Transverse colon (tissue), 4 donors: ENCODE measurements at regions not wholly inside any gene's neighbourhood (a gene's known extent, or its start where the extent isn't known, plus 50 kb on each side); places are given as distances from the start of the nearest gene placed in this dataset.

Experiments used
- DNase-seq: peaks from one replicate; pipeline ENCODE4 v3.0.0-alpha.2; 2019
- H3K27ac ChIP-seq, 4 donors: fragments of 200-600 bp; sonication (generic); 2 replicates each; pipeline ENCODE4 v1.5.1; 2016 to 2018; ENCODE audit warnings: inconsistent platforms in 4 of 4
- H3K27me3 ChIP-seq: fragments of 200-600 bp; sonication (generic); 2 replicates; pipeline ENCODE4 v1.5.1; 2017; ENCODE audit warnings: inconsistent platforms
- H3K36me3 ChIP-seq, 4 donors: fragments of 200-600 bp; sonication (generic); 2 replicates each; pipeline ENCODE4 v1.5.1; 2017 to 2019; ENCODE audit warnings: inconsistent platforms in 4 of 4
- H3K4me1 ChIP-seq, 4 donors: fragments of 200-600 bp; sonication (generic); 2 replicates each; pipeline ENCODE4 v1.5.1; 2017 to 2020; ENCODE audit warnings: inconsistent platforms in 4 of 4
- H3K4me3 ChIP-seq, 4 donors: fragments of 200-600 bp; sonication (generic); 1 replicate in 1 of 4; 2 replicates in 3 of 4; pipeline versions ENCODE4 v1.5.1 to v1.6.1; 2017 to 2019; ENCODE audit warnings: inconsistent platforms in 4 of 4
- H3K9me3 ChIP-seq, 2 donors: fragments of 200-600 bp; sonication (generic); 2 replicates each; pipeline ENCODE4 v1.5.1; 2017 to 2019; ENCODE audit warnings: inconsistent platforms in 2 of 2
- CTCF ChIP-seq, 5 experiments: fragments of 200-600 bp in 3 of 5; fragments of 450-650 bp in 2 of 5; sonication (generic) in 3 of 5; IDR thresholded peaks; 1 replicate in 2 of 5; 2 replicates in 3 of 5; pipeline ENCODE4 v1.5.1; 2016 to 2017; ENCODE audit warnings: antibody characterized with exemption in 5 of 5, inconsistent platforms in 3 of 5, mild to moderate bottlenecking in 2 of 5, moderate library complexity in 1 of 5
- EP300 ChIP-seq: sonication (generic); formaldehyde crosslinking; IDR thresholded peaks from one replicate; pipeline ENCODE4 v1.6.1; 2017; ENCODE audit warnings: antibody characterized with exemption, low read depth
- POLR2A ChIP-seq: fragments of 450-650 bp; IDR thresholded peaks from one replicate; pipeline ENCODE4 v1.6.1; 2016; ENCODE audit warnings: antibody characterized with exemption, mild to moderate bottlenecking, moderate library complexity
- POLR2AphosphoS5 ChIP-seq, 3 donors: sonication (generic); formaldehyde crosslinking; IDR thresholded peaks; one replicate each; pipeline ENCODE4 v1.6.1; 2016; ENCODE audit warnings: antibody characterized with exemption in 3 of 3
- WGBS, 2 donors: methylation state at CpG; one replicate each; pipeline ENCODE4 v1.1.5; 2018; ENCODE audit warnings: low coverage in 1 of 2; 5-methylcytosine and 5-hydroxymethylcytosine counted together
- in situ Hi-C, 4 donors: fragments of 200-750 bp; cut with MboI; loops; one replicate each; pipeline versions ENCODE4 v1.15.0 to v1.15.1; 2017; ENCODE audit warnings: low sequenced_read_pairs in 3 of 4, low pct_ligation_motif_present in 1 of 4, low pct_unique_long_range_greater_than_20kb in 1 of 4
- intact Hi-C: fragments of 100-400 bp; cut with DNase I; formaldehyde crosslinking; loops from one replicate; pipeline ENCODE4 v1.15.1; 2023; ENCODE audit warnings: low total_unique reads

DNA sequence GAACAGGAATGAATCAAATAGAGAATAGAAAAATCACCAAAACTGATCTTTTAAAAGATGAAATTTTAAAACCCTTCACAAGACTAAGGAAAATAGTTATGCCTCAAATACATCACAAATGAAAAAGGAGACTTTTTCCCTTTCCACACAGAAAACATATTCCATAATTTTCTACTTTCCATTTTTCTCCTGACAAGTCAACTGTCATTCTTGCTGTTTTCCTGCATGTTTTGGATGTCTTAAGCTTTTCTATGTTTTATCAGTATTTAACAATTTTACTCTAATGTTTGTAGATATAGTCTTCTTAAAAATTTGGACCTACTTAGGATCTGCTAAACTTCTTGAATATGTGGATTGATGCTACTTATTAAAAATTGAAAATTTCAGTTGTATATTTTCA is 810.8 kb downstream of the OLFM4 start:
- DNase-seq, result no peak
- TF ChIP-seq EP300 (no peak), CTCF (IDR thresholded peaks at IDR 0.05) (no peak), POLR2A (no peak), POLR2AphosphoS5 (IDR thresholded peaks at IDR 0.05) (no peak)
- Histone ChIP-seq H3K4me1 (no peaks in the 10 kb centered on the region), H3K27me3 (no peaks in the 10 kb centered on the region), H3K4me3 (no peak overlapping the region), H3K36me3 (no peaks in the 10 kb centered on the region), H3K9me3 (peaks cover 0 to 13% of the 10 kb centered on the region in 2 donors), H3K27ac (no peak overlapping the region)
- intact Hi-C loops (no loop called here), in situ Hi-C loops (no loop called here)

DNA sequence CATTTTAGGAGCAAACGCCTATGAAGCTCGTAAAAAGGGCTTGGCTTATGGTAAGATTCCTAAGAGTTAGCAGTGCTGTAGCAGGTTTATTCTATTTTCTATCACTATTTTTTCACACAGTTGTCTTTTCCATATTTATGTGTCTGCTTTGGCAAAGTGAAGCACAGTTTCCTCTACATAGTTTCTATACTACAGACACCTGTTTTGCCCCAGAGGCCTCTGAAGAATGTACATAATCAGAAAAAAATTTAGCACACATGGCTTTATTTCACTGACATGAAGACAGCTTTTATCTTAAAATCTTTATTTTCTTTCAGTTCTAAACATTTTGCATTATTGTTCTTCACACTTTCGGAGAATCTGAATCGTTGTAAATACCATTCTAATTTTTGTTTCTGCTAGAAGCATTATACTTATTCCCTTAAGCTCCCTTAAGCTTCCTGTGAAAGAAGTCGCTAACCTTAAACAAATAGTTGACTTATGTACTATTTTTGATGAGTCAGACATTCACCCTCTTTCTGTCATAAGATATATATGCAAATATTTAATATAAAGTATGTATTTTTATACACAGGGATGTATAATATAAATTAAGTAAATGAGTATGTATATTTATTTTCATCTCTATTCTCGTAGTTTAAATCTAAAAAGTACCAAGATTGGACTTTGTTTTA is 816.0 kb downstream of the OLFM4 start:
- H3K27me3 ChIP-seq, result no peaks in the 10 kb centered on the region
- H3K9me3 ChIP-seq, result peaks cover 0 to 7% of the 10 kb centered on the region in 2 donors
- no peak overlapping the region for H3K27ac ChIP-seq
- no peaks in the 10 kb centered on the region for H3K36me3 ChIP-seq
- TF ChIP-seq POLR2A, result no peak
- no peak for TF ChIP-seq POLR2AphosphoS5 (IDR thresholded peaks at IDR 0.05)
- TF ChIP-seq CTCF (IDR thresholded peaks at IDR 0.05), result no peak
- TF ChIP-seq EP300, result no peak
- intact Hi-C loops (no loop called here), in situ Hi-C loops (no loop called here)
- H3K4me1 ChIP-seq, result no peaks in the 10 kb centered on the region
- H3K4me3 ChIP-seq, result no peak overlapping the region
- no peak for DNase-seq
- WGBS, 2 donors, result 31 to 51% methylated on average over 6 of the region's 6 CpGs

DNA sequence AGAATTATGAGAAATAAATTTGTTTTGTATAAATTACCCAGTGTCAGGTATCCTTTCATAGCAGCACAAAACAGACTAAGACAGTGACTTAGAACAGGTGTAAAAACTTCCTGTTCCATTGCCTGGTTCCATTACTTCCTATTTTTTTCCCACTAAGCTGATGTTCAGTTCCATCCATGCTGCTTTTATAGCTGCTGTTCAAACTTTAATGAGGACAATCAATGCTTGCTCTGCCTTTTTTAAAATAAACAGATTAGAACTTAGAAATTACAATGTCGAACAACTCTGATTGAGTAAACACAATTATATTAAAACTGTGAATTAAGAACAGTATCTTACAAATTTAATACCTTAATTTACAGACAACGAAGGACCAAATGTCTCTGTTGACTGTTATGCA is 818.9 kb downstream of the OLFM4 start:
- intact Hi-C loops (no loop called here), in situ Hi-C loops (no loop called here)
- H3K4me3 ChIP-seq, result no peak overlapping the region
- no peaks in the 10 kb centered on the region for H3K27me3 ChIP-seq
- WGBS, 2 donors, result 75 to 78% methylated on average over 2 of the region's 2 CpGs
- H3K27ac ChIP-seq, result no peak overlapping the region
- DNase-seq, result no peak
- peaks cover 0 to 3% of the 10 kb centered on the region in 2 donors for H3K9me3 ChIP-seq
- TF ChIP-seq EP300 (no peak), POLR2A (no peak), POLR2AphosphoS5 (IDR thresholded peaks at IDR 0.05) (no peak), CTCF (IDR thresholded peaks at IDR 0.05) (no peak)
- H3K4me1 ChIP-seq, result no peaks in the 10 kb centered on the region
- no peaks in the 10 kb centered on the region for H3K36me3 ChIP-seq

GRCh38 chr13:53848366-53848961 is 819.9 kb downstream of the OLFM4 start:
- Histone ChIP-seq H3K27ac (no peak overlapping the region), H3K36me3 (no peaks in the 10 kb centered on the region), H3K27me3 (no peaks in the 10 kb centered on the region), H3K9me3 (peaks cover 0 to 3% of the 10 kb centered on the region in 2 donors), H3K4me1 (no peaks in the 10 kb centered on the region), H3K4me3 (no peak overlapping the region)
- TF ChIP-seq CTCF (IDR thresholded peaks at IDR 0.05) (no peak), EP300 (no peak), POLR2AphosphoS5 (IDR thresholded peaks at IDR 0.05) (no peak), POLR2A (no peak)
- in situ Hi-C loops, result no loop called here
- no peak for DNase-seq
- intact Hi-C loops, result no loop called here
- 60 to 75% methylated on average over 6 to 7 of the region's 7 CpGs for WGBS, 2 donors
